ENCODE measurements at regions not wholly inside any gene's neighbourhood (a gene's known extent, or its start where the extent isn't known, plus 50 kb on each side); places are given as distances from the start of the nearest gene placed in this dataset.
"Not testable (repeated sequence)": the region's sequence is repeated elsewhere in the genome, so short reads cannot be mapped to it uniquely, and the experiment has no call there.

DNA sequence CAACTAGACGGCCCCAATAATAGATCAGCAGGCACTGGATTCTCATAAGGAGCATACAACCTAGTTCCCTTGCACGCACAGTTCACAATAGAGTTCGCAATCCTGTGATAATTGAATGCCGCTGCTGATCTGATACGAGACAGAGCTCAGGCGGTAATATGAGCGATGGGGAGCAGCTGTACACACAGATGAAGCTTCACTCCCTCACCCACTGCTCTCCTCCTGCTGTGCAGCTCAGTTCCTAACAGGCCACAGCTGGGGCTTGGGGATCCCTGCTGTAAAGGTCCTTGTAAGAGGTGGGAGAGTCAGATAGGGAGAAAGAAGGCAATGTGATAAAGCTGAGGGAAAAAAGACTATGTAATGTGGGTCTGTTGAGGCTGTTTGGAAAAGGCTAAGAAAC is 577.5 kb downstream of the RBFOX1 start:
- Mint-ChIP-seq H3K36me3 (ENCODE audit: low read depth) (no peaks in the 10 kb centered on the region), H3K9me3 (peaks cover 21% of the 10 kb centered on the region), H3K27me3 (no peaks in the 10 kb centered on the region), H3K4me3 (no peak overlapping the region), H3K27ac (no peak overlapping the region), H3K4me1 (no peaks in the 10 kb centered on the region)
- no peak for DNase-seq
- POLR2A ChIA-PET: no interaction called here
- CTCF ChIA-PET: no interaction called here

DNA sequence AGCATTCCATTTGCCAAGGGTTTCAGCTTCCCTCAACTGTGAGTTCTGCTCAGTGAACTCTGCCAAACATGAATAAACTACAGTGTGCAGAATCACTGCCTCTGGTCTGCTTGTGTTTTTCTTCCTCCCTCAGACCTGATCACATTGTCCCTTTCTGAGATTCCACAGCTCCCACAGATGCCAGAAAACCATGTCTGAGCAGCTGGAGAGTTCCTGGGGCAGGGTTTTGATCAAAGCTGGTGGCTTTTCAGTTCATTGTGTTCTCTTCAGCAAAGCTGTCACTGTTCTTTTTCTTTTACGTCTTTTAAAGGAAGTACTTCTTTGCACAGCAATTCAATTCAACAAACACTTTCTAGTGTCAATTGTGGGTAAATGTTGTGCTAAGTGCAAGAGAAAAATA is 555.8 kb downstream of the RBFOX1 start:
- no peak overlapping the region for H3K27ac Mint-ChIP-seq
- H3K36me3 Mint-ChIP-seq (ENCODE audit: low read depth): no peaks in the 10 kb centered on the region
- POLR2A ChIA-PET: no interaction called here
- CTCF ChIA-PET: no interaction called here
- no peak overlapping the region for H3K4me3 Mint-ChIP-seq
- no peaks in the 10 kb centered on the region for H3K4me1 Mint-ChIP-seq
- H3K9me3 Mint-ChIP-seq: peaks cover 21% of the 10 kb centered on the region
- no peak for DNase-seq
- no peaks in the 10 kb centered on the region for H3K27me3 Mint-ChIP-seq

DNA sequence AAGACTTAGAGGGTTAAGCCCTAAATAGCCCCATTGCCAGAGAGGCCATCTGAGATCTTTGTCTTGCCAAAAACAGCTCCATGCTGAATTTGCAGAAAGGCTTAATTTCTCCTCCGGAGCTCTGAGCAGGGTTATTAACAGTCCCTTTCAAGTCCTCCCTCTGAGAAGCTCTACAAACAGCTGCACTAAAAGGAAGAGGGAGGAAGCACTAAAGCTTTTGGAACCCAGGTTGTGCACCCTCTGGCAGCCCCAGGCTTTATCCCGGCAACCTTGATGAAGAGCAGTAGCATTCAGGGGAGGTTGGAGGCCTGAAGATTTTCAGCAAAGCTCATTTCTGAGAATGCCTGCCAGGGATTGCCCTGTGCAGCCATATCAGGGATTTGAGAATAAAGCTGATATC is 554.7 kb downstream of the RBFOX1 start:
- Mint-ChIP-seq H3K9me3 (peaks cover 19% of the 10 kb centered on the region), H3K4me1 (no peaks in the 10 kb centered on the region), H3K36me3 (ENCODE audit: low read depth) (no peaks in the 10 kb centered on the region), H3K27ac (no peak overlapping the region), H3K4me3 (no peak overlapping the region), H3K27me3 (no peaks in the 10 kb centered on the region)
- POLR2A ChIA-PET: no interaction called here
- CTCF ChIA-PET: no interaction called here
- DNase-seq: no peak

DNA sequence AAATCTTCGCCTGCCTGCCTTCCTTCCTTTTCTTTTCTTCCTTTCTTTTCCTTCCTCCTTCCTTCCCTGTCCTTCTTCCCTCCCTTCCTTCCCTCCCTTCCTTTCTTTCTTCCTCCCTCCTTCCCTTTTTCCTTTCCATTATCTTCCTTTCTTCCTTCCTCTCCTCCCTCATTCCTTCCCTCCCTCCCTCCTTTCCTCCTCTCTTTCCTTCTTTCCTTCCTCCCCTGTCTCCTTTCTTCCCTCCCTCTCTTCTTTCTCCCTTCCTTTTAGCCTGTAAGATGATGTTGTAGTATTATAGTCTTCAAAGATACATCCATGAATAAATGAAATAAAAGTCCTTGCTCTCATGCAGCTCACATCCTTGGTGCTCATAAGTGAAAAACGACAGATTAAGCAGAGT is 539.3 kb downstream of the RBFOX1 start:
- Mint-ChIP-seq H3K36me3 (ENCODE audit: low read depth) (no peaks in the 10 kb centered on the region), H3K27me3 (no peaks in the 10 kb centered on the region), H3K4me3 (no peak overlapping the region), H3K9me3 (peaks cover 21% of the 10 kb centered on the region), H3K4me1 (no peaks in the 10 kb centered on the region), H3K27ac (no peak overlapping the region)
- no peak for DNase-seq
- ChIA-PET CTCF (interaction anchor here (0.6 kb wide), 1 partner anchor 1829 kb away, joined by 6 read pairs; no protein-coding TSS in a partner anchor), POLR2A (no interaction called here)

DNA sequence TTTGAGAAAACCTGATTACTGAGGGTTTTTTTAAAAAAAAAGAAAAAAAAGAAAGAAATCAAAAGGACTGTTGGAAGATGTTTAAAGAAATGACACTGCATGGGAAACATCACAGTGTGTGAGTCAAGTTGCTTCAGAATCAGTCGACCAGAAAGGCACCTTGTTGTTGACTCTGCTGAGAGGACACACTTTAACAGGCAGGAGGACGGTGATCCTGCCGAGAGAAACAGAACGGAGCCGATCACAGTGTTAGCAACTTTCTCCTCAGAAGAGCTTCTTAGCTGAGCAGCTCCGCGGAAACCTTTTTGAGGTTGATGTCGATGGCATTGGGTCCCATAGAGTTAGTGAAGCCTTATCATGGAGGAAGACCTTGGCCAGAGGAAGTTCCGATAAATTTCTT is 538.7 kb downstream of the RBFOX1 start:
- H3K27ac Mint-ChIP-seq: no peak overlapping the region
- no peak overlapping the region for H3K4me3 Mint-ChIP-seq
- peaks cover 21% of the 10 kb centered on the region for H3K9me3 Mint-ChIP-seq
- no peak for DNase-seq
- CTCF ChIA-PET: no interaction called here
- H3K36me3 Mint-ChIP-seq (ENCODE audit: low read depth): no peaks in the 10 kb centered on the region
- POLR2A ChIA-PET: no interaction called here
- no peaks in the 10 kb centered on the region for H3K4me1 Mint-ChIP-seq
- no peaks in the 10 kb centered on the region for H3K27me3 Mint-ChIP-seq

DNA sequence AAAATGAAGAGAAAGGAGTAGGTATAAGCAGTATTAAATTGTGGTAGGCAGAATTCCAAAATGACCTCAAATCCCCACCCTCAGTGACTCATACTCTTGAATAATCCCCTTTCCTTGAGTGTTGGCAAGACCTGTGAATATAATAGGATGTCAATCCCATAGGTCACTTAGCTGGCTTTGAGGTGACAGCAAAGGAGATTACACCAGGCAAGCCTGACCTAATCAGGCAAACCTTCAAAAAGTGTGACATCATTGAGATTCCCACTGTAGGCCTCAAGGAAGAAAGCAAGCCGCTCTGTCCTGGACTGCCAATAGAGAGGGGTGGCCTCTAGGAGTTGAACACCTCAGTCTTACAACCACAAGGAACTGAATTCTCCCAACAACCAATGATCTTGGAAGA is 535.2 kb downstream of the RBFOX1 start:
- Mint-ChIP-seq H3K9me3 (peaks cover 21% of the 10 kb centered on the region), H3K4me3 (no peak overlapping the region), H3K36me3 (ENCODE audit: low read depth) (no peaks in the 10 kb centered on the region), H3K27ac (no peak overlapping the region), H3K4me1 (no peaks in the 10 kb centered on the region), H3K27me3 (no peaks in the 10 kb centered on the region)
- ChIA-PET POLR2A (no interaction called here), CTCF (no interaction called here)
- no peak for DNase-seq

DNA sequence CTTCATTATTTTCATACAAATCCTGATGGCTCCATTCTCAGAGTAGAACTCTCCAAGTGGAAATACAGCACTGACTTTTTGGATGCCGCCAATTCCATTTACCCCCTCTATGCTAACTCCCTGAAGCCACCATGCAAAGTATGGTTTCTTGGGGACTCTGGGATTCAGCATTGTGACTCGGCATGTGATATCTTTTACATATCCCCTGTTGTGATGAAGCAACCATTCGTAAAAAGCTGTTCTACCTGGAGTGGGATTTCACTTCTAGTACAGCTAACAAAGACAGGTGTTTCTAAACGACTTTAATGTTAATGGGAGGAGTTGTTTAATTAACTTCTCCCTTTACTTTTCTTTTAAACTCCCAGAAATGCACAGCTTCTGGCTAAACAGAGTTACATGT is 533.5 kb downstream of the RBFOX1 start:
- no peak overlapping the region for H3K4me3 Mint-ChIP-seq
- H3K27me3 Mint-ChIP-seq: no peaks in the 10 kb centered on the region
- H3K36me3 Mint-ChIP-seq (ENCODE audit: low read depth): no peaks in the 10 kb centered on the region
- H3K9me3 Mint-ChIP-seq: peaks cover 17% of the 10 kb centered on the region
- H3K4me1 Mint-ChIP-seq: no peaks in the 10 kb centered on the region
- no peak overlapping the region for H3K27ac Mint-ChIP-seq
- ChIA-PET CTCF (no interaction called here), POLR2A (no interaction called here)
- no peak for DNase-seq

DNA sequence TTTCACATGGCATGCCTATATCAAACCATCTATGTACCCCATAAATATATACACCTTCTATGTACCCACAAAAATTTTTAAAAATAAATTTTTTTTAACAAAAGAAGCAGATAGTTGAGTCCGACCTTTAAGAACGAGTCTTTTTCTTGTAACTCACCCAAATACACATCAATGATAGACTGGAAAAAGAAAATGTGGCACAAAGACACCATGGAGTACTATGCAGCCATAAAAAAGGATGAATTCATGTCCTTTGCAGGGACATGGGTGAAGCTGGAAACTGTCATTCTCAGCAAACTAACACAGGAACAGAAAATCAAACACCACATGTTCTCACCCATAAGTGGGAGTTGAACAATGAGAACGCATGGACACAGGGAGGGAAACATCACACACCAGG is 532.7 kb downstream of the RBFOX1 start:
- POLR2A ChIA-PET: not testable (repeated sequence)

DNA sequence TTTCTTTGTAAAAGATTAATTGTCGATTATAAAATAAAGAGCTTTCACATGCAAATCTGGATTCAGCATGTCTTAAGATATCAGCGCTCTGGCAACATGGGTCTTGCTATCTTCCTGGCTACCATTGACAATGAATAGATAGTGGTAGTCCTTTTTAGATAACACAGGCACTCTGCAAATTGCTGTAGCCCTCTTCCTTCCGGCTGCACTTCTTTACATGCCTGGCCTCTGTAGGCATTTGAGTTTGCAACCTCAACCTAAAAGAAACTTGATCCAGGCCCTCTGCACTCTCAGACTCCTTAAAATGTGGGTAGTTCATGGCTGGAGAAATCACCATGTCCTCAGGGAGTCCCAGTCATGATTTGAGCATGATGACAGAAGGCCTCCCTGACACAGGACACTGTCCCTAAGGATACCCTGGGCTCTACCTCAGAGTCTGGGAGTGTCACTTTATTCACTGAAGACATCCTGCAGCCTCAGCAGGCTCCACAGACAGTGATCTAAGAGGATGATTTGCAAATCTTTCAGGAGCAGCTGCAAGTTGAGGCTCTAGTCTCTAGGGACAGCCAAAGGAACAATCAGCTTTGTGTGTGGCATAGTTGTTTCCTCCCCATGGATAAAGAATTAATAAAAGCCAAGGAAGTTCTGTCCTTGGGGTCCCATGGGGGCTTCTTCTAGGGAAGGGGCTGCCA is 529.4 kb downstream of the RBFOX1 start:
- no peak overlapping the region for H3K4me3 Mint-ChIP-seq
- CTCF ChIA-PET: no interaction called here
- POLR2A ChIA-PET: no interaction called here
- peaks cover 19% of the 10 kb centered on the region for H3K9me3 Mint-ChIP-seq
- H3K27me3 Mint-ChIP-seq: no peaks in the 10 kb centered on the region
- no peak for DNase-seq
- H3K36me3 Mint-ChIP-seq (ENCODE audit: low read depth): no peaks in the 10 kb centered on the region
- H3K27ac Mint-ChIP-seq: no peak overlapping the region
- no peaks in the 10 kb centered on the region for H3K4me1 Mint-ChIP-seq

More for the DNA sequence above, 532.7 kb downstream of the RBFOX1 start:
- H3K27ac Mint-ChIP-seq; H3K4me1 Mint-ChIP-seq; H3K36me3 Mint-ChIP-seq (ENCODE audit: low read depth); H3K4me3 Mint-ChIP-seq; H3K27me3 Mint-ChIP-seq; CTCF ChIA-PET; DNase-seq: not testable (repeated sequence)
- H3K9me3 Mint-ChIP-seq: peaks cover 17% of the 10 kb centered on the region

DNA sequence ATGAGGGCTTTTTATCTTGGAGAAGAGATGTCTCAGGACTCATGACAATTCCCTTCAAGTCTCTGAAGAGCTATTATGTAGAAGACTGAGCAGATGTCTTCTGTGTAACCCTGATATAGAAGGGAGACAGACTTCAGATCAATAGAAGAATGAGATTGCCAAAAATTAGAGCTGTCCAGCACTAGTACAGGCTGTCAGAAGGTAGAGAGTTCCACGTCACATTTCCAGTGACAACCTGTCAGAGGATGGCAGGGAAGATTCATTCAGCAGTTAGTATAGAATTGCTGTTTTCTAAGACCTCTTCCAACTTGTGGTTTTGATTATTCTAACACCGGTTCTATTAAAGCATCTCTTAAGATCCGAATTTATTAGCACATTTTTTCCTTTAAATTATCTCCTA is 520.6 kb downstream of the RBFOX1 start:
- Mint-ChIP-seq H3K27me3 (no peaks in the 10 kb centered on the region), H3K4me3 (no peak overlapping the region), H3K27ac (no peak overlapping the region), H3K4me1 (no peaks in the 10 kb centered on the region), H3K36me3 (ENCODE audit: low read depth) (no peaks in the 10 kb centered on the region), H3K9me3 (peaks cover 7% of the 10 kb centered on the region)
- no peak for DNase-seq
- POLR2A ChIA-PET: no interaction called here
- CTCF ChIA-PET: no interaction called here

DNA sequence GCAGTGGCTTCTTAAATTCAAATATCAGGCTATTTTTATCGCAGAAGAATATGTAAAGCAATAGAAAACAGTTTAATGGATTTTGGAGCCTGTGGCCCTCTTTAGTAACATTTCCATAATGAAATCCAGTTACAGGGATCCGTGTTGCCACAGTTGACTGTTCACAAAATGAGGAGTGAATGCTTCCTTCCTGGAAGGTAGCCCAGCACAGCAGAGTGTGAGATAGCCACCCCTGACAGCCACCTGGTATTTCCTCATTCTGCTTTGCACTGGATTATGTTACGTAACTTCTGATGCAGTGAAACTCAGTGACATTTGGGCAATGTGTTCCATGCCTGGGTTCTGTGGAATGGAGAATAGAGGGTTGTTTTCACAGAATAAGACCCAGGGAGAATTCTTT is 517.2 kb downstream of the RBFOX1 start:
- no peak overlapping the region for H3K4me3 Mint-ChIP-seq
- no peaks in the 10 kb centered on the region for H3K4me1 Mint-ChIP-seq
- POLR2A ChIA-PET: no interaction called here
- CTCF ChIA-PET: no interaction called here
- no peaks in the 10 kb centered on the region for H3K27me3 Mint-ChIP-seq
- H3K9me3 Mint-ChIP-seq: peaks cover 2% of the 10 kb centered on the region
- no peaks in the 10 kb centered on the region for H3K36me3 Mint-ChIP-seq (ENCODE audit: low read depth)
- H3K27ac Mint-ChIP-seq: no peak overlapping the region
- no peak for DNase-seq

DNA sequence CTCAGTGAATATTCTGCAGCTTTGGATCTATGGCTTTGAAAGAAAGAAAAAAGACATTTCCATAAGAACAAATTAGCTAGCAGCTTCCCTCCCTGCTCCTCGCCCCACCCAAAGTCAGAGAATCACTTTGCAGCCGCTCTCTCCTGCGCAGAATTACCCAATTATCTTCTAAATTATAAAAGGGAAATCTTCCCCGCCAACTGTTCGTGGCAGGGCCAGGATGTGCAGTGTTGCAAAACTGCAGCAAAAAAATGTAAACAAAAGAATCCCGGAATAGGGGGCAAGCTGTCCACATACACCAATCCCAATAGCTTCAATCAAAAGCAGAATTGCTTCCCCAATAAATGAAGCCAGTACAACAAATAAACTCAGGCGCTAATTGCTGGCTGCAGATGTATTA is 510.6 kb downstream of the RBFOX1 start:
- H3K4me3 Mint-ChIP-seq: no peak overlapping the region
- no peaks in the 10 kb centered on the region for H3K36me3 Mint-ChIP-seq (ENCODE audit: low read depth)
- POLR2A ChIA-PET: no interaction called here

DNA sequence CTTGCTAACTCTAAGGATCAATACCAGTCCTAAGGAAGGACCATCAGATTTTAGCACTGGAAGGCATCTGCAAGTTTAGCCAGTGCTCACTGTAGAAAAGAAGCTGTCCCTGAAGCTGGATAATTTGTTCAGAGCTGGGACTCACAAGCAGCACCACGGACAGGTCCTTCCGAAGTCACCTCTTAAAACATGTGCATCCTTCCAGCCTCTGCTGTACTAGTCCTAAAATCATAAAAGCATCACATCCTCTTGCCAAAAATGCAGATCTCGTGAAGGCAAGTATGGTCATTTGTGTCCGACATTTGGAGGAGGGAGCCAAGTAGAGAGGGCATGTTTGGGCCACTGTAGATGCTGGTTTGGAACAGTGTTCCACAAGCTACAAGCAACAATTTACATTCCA is 506.9 kb downstream of the RBFOX1 start:
- POLR2A ChIA-PET: no interaction called here
- Mint-ChIP-seq H3K4me3 (no peak overlapping the region), H3K4me1 (no peaks in the 10 kb centered on the region), H3K9me3 (peaks cover 35% of the 10 kb centered on the region), H3K27ac (no peak overlapping the region), H3K27me3 (no peaks in the 10 kb centered on the region), H3K36me3 (ENCODE audit: low read depth) (no peaks in the 10 kb centered on the region)
- CTCF ChIA-PET: no interaction called here
- DNase-seq: no peak

More for the DNA sequence above, 510.6 kb downstream of the RBFOX1 start:
- H3K9me3 Mint-ChIP-seq: peaks cover 21% of the 10 kb centered on the region
- CTCF ChIA-PET: no interaction called here
- no peaks in the 10 kb centered on the region for H3K27me3 Mint-ChIP-seq
- H3K4me1 Mint-ChIP-seq: no peaks in the 10 kb centered on the region
- no peak overlapping the region for H3K27ac Mint-ChIP-seq
- DNase-seq: no peak

DNA sequence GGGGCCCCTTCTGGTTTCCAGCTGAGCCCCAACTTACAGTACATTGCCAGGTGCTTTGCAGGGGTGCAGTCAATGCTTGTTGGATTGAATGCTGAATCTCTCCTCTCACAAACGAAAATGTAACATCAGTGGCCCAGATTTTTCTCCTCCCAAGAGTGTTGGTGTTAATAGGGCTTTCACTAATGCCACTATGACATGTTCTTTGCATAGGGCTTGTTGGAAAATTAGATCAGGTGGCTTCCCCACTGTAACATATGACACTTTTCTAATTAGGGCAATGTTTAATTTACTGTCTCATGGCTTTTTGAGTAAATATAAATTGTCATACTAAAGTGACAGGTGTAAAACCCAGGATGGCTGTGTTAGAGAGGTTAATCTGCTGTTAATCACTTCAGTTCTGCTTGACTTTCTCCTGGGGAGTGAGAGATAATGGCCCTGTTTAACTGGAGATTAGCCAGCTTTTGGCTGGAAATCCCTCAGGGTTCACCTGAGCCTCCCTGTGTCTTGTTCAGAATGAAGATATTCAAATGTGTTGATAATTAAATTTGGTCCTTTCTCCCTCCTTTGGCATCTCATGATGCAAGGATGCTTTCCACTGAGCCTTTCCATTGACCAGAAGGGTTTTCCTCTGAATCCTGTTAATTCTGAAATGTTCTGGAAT is 502.3 kb downstream of the RBFOX1 start:
- ChIA-PET POLR2A (no interaction called here), CTCF (no interaction called here)
- no peaks in the 10 kb centered on the region for H3K4me1 Mint-ChIP-seq
- no peak overlapping the region for H3K4me3 Mint-ChIP-seq
- no peak overlapping the region for H3K27ac Mint-ChIP-seq
- DNase-seq: no peak
- H3K9me3 Mint-ChIP-seq: peaks cover 27% of the 10 kb centered on the region
- H3K27me3 Mint-ChIP-seq: no peaks in the 10 kb centered on the region
- H3K36me3 Mint-ChIP-seq (ENCODE audit: low read depth): no peaks in the 10 kb centered on the region

Data from activated CD4-positive, alpha-beta memory T cell treated with anti-CD3 and anti-CD28 coated beads, Interleukin-2, amount 10 ng/mL, durations not matched to agents 7 days and 5 days (primary cell).